Astrocyte of the spinal cord (primary cell): ENCODE measurements at regions not wholly inside any gene's neighbourhood (a gene's known extent, or its start where the extent isn't known, plus 50 kb on each side); places are given as distances from the start of the nearest gene placed in this dataset.

ENCODE experiments used
- DNase-seq: peaks from one replicate; pipeline ENCODE4 v3.0.0; 2011; ENCODE audit warnings: low read depth, low spot score
- H3K4me3 ChIP-seq: 2 replicates; pipeline ENCODE4 v1.5.1; 2011; ENCODE audit warnings: low read depth, mild to moderate bottlenecking, low read length, moderate library complexity
- in situ Hi-C: cut with HindIII; loops from 2 replicates; pipeline ENCODE4 v1.10.0; 2017; ENCODE audit warnings: low sequenced_read_pairs
- TF ChIP-seq, protein P1 (sequence below): IDR thresholded peaks from 2 replicates; pipeline ENCODE4 v1.5.1; 2012; ENCODE audit warnings: low read depth, mild to moderate bottlenecking, low read length, inconsistent platforms

DNA sequence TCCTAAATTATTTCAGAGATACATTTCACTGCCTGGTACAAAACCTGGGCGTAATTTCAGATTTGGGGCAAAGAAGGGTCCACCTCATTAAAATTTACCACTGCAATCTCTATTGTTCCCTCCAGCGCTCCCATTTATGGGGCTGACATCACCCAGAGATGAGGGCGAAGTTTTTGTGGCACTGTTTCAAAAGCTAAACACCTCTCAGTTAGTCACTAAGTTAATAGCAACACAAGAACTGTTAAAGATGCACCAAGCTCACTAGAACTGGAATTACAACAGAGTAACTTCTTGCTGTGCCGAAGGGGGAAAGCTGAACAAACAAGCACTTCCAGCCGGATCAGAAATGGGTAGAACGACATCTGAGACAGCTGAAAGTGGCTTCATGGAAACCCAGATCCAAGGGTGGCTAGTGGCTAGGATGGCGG lies 179.4 kb downstream of the GATA3 start:
- TF ChIP-seq, protein P1, sequence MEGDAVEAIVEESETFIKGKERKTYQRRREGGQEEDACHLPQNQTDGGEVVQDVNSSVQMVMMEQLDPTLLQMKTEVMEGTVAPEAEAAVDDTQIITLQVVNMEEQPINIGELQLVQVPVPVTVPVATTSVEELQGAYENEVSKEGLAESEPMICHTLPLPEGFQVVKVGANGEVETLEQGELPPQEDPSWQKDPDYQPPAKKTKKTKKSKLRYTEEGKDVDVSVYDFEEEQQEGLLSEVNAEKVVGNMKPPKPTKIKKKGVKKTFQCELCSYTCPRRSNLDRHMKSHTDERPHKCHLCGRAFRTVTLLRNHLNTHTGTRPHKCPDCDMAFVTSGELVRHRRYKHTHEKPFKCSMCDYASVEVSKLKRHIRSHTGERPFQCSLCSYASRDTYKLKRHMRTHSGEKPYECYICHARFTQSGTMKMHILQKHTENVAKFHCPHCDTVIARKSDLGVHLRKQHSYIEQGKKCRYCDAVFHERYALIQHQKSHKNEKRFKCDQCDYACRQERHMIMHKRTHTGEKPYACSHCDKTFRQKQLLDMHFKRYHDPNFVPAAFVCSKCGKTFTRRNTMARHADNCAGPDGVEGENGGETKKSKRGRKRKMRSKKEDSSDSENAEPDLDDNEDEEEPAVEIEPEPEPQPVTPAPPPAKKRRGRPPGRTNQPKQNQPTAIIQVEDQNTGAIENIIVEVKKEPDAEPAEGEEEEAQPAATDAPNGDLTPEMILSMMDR, result no peak
- DNase-seq, result no peak
- no peak overlapping the region for H3K4me3 ChIP-seq
- in situ Hi-C loops, result no loop called here

GRCh38 chr10:8235253-8236027 lies 181.0 kb downstream of the GATA3 start:
- no peak for DNase-seq
- H3K4me3 ChIP-seq, result no peak overlapping the region
- in situ Hi-C loops, result no loop called here
- TF ChIP-seq, protein P1, result no peak

DNA sequence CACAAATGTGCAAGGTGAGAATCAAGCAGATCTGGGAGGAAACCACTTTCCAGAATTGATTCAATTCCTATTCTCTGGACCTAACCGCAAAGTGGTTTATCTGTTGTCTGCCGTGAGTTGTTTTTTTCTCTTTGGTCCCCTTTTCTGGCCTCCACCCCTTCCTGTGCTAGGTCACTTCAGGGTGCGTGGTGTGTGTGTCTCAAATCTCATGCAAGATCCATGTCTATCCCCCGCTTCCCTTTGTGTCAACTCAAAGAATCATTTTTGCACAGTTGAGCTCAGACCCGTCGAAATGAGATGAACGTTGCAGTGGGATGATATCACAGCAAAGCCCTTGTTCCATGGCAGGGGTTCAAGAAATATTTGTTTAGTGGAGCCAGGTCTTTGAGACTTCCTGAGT lies 184.5 kb downstream of the GATA3 start:
- no peak overlapping the region for H3K4me3 ChIP-seq
- TF ChIP-seq, protein P1, result no peak
- DNase-seq, result no peak
- in situ Hi-C loops, result no loop called here

- no peak overlapping the region for H3K4me3 ChIP-seq
- TF ChIP-seq, protein P1, result no peak
- in situ Hi-C loops, result no loop called here
- DNase-seq, result no peak
Measured at GRCh38 chr10:8240861-8241260, 186.4 kb downstream of the GATA3 start.

DNA sequence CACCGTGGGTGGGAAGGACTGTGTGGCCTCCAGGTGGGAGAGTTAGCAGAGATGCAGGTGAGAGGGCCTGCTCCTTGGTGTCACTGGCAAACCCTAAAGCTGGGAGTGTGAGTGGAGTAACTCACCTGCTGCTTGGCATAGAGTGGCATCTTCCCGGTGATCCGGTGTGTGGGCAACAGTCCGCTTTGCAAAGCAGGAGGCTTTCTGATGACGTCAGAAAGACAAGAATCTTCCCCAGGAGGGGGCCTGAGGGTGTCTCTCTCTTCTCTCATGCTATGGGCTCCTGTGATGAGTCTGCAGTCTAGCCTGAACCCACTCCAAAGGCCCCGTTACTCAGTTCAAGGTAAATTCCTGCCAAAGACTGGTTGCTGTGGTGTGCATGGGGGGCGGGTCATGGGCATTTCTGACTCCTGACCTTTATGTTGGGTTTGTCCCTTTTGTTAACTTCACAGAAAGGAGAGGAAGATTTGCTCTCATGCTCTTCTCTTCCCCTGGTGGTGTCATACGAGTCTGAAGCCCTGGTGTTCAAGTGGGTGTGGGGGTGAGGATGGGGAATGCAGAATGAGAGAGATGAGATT lies 187.9 kb downstream of the GATA3 start:
- TF ChIP-seq, protein P1, result no peak
- in situ Hi-C loops, result no loop called here
- no peak overlapping the region for H3K4me3 ChIP-seq
- DNase-seq, result no peak

GRCh38 chr10:8245131-8245813 lies 190.8 kb downstream of the GATA3 start:
- no peak overlapping the region for H3K4me3 ChIP-seq
- TF ChIP-seq, protein P1, result no peak
- no peak for DNase-seq
- in situ Hi-C loops, result no loop called here
